NT2/D1 (cell line): ENCODE measurements at regions not wholly inside any gene's neighbourhood (a gene's known extent, or its start where the extent isn't known, plus 50 kb on each side); places are given as distances from the start of the nearest gene placed in this dataset.

Source experiments
- DNase-seq: peaks from one replicate; pipeline ENCODE4 v3.0.0-alpha.2; 2011; ENCODE audit warnings: low read depth, low spot score
- H3K27me3 ChIP-seq: 2 replicates; pipeline ENCODE4 v1.6.0; 2011; ENCODE audit warnings: mild to moderate bottlenecking; ENCODE audit not compliant: insufficient read length, insufficient read depth
- H3K36me3 ChIP-seq: 2 replicates; pipeline ENCODE4 v1.6.1; 2011; ENCODE audit warnings: mild to moderate bottlenecking, low read length, mixed read lengths; ENCODE audit not compliant: insufficient read depth, insufficient read length
- H3K4me1 ChIP-seq: 2 replicates; pipeline ENCODE4 v1.5.1; 2011; ENCODE audit not compliant: insufficient read depth, insufficient read length
- H3K4me3 ChIP-seq: 2 replicates; pipeline ENCODE4 v1.5.1; 2011; ENCODE audit warnings: low read depth; ENCODE audit not compliant: insufficient read length
- H3K9ac ChIP-seq: 2 replicates; pipeline ENCODE4 v1.6.0; 2011; ENCODE audit warnings: low read depth; ENCODE audit not compliant: insufficient read length
- H3K9me3 ChIP-seq: 2 replicates; pipeline ENCODE4 v1.5.1; 2011; ENCODE audit warnings: mild to moderate bottlenecking, low read length; ENCODE audit not compliant: insufficient read depth
- SUZ12 ChIP-seq: IDR thresholded peaks from 2 replicates; pipeline ENCODE4 v1.6.1; 2011; ENCODE audit not compliant: insufficient read length, insufficient read depth; ENCODE audit errors: extremely low read depth
- YY1 ChIP-seq: IDR thresholded peaks from 2 replicates; pipeline ENCODE4 v1.6.1; 2011; ENCODE audit not compliant: insufficient read length, insufficient read depth
- ZNF274 ChIP-seq: IDR thresholded peaks from 2 replicates; pipeline ENCODE4 v1.6.1; 2011; ENCODE audit warnings: mild to moderate bottlenecking, low read depth, low read length

DNA sequence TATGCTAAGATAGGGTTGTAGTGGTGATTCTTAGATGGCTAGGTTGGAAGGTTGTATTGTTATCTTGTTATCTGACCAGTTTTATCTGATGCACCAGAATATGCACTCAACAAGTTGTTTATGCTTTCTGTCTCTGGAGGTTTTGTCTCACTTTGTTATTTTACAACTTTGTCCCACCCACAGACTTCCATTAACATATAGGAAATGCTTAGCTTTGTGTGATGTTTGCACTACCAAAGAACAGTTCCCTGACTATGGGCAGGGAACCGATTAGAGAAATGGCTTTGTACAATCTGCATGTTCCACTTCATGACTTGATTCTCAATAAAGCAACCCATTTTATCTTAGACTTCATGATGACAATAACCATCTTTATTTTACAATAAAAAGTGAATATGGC is 160.6 kb upstream of the CDH20 start:
- no peaks in the 10 kb centered on the region for H3K4me1 ChIP-seq
- no peaks in the 10 kb centered on the region for H3K36me3 ChIP-seq
- H3K9me3 ChIP-seq = no peaks in the 10 kb centered on the region; the same call in 1 of the 2 replicates
- no peak for TF ChIP-seq SUZ12
- TF ChIP-seq ZNF274 = no peak
- TF ChIP-seq YY1 = no peak
- DNase-seq = no peak
- H3K9ac ChIP-seq = no peak overlapping the region
- H3K27me3 ChIP-seq = no peaks in the 10 kb centered on the region
- no peak overlapping the region for H3K4me3 ChIP-seq

DNA sequence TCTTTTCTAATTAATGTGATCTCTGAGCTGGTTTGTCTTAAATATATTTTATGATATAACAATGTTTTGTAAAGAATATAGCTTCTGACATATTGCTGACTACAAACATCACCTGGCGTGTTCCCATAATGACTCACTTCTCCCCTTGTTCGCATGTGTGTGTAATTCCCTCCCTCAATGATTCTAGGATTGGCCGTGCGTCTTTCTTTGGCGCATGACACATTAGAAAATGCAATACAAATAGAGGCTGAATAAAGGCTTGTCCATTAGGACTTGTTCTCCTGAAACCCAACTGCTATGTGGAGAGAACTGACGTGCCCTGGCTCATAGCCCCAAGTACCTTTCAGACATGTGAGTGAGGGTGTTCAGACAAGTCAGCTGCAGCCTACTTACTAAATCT is 159.7 kb upstream of the CDH20 start:
- no peaks in the 10 kb centered on the region for H3K36me3 ChIP-seq
- DNase-seq = no peak
- no peaks in the 10 kb centered on the region for H3K27me3 ChIP-seq

DNA sequence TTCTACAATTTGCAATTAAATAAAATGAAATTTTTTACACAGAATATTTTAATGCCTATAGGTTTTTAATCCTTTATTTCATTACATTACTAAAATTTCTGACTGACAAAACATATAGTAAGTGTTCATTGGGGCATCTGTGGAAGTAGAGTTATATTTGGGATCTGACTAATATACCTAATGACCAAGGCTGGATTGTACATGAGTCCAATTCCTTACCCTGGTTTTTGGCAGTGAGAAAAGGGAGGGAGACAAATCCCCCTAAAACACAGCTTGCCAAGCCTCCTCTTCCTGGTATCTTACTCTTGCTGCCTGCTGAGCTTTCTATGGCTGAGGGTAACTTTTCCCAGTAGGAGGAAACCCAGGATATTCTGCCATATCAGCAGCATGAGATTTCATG is 149.4 kb upstream of the CDH20 start:
- Histone ChIP-seq H3K9me3 (no peaks in the 10 kb centered on the region), H3K9ac (no peak overlapping the region), H3K4me1 (no peaks in the 10 kb centered on the region), H3K36me3 (no peaks in the 10 kb centered on the region), H3K4me3 (no peak overlapping the region), H3K27me3 (no peaks in the 10 kb centered on the region)
- TF ChIP-seq ZNF274 (no peak), YY1 (no peak)
- DNase-seq = no peak

More for the DNA sequence above, 159.7 kb upstream of the CDH20 start:
- H3K9me3 ChIP-seq = no peaks in the 10 kb centered on the region; the same call in 1 of the 2 replicates
- no peak for TF ChIP-seq ZNF274
- TF ChIP-seq YY1 = no peak
- H3K4me1 ChIP-seq = no peaks in the 10 kb centered on the region
- no peak overlapping the region for H3K4me3 ChIP-seq
- H3K9ac ChIP-seq = no peak overlapping the region

DNA sequence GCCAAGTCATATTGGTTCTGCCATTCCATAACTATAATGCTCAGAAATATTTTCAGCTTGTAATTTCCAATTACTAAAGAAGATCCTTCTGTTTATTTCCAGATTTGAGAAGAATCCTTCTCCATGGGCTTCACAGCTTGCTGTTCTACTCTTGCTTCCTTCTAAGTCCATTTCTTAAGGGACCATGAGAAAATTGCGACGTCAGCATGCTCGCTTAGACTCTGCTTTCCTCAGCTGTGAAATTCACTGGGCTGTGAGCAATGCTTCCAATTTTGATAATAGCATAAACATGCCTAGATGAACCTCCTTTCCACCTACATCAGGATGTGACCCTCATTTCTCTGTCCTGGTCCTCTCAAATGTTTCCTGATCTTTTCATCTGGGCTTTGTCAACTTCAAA is 145.3 kb upstream of the CDH20 start:
- TF ChIP-seq ZNF274 (no peak), SUZ12 (no peak), YY1 (no peak)
- no peaks in the 10 kb centered on the region for H3K27me3 ChIP-seq
- no peak overlapping the region for H3K9ac ChIP-seq
- H3K36me3 ChIP-seq = no peaks in the 10 kb centered on the region
- H3K4me1 ChIP-seq = no peaks in the 10 kb centered on the region
- H3K4me3 ChIP-seq = no peak overlapping the region
- H3K9me3 ChIP-seq = no peaks in the 10 kb centered on the region
- DNase-seq = no peak

DNA sequence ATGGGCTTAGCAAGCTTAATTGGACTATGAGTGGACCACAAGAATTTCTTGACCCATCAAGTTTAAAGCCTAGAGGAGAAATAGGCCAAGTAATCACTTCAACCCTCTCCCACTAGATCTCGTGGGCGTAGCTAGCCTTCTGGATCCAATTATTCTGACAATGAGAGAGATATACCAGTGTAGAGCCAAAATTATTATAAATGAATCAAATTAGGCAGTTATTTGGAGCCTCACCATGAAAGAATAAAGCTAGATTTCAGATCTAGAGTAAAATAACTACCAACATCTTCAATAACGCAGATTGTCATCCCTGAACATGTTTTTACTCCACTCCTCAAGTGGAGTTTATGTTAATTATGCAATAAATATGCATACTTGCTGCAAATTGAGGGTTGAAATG is 143.9 kb upstream of the CDH20 start:
- H3K4me3 ChIP-seq = no peak overlapping the region
- H3K4me1 ChIP-seq = no peaks in the 10 kb centered on the region
- H3K9ac ChIP-seq = no peak overlapping the region
- no peaks in the 10 kb centered on the region for H3K9me3 ChIP-seq
- DNase-seq = no peak
- H3K27me3 ChIP-seq = no peaks in the 10 kb centered on the region
- TF ChIP-seq YY1 = no peak
- TF ChIP-seq ZNF274 = no peak
- no peak for TF ChIP-seq SUZ12
- H3K36me3 ChIP-seq = no peaks in the 10 kb centered on the region

DNA sequence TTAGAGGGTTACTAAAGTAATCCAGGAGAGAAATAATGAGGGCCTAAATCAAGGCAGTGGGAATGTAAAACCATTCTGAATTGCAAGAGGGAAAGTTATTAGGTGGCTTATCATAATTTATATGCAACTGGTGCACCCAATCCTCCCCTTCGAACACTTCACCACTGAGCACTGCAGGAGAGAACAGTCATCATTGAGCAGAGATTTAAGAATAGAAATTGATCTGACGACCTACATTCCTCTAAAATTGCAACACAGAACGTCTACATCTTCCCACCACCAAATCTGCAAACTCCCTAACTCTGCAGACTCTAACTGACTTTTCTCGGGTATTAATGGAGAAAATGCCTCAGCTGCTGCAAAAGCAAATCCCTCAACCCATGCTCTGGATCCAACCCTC is 138.5 kb upstream of the CDH20 start:
- H3K9ac ChIP-seq = no peak overlapping the region
- no peaks in the 10 kb centered on the region for H3K36me3 ChIP-seq
- no peaks in the 10 kb centered on the region for H3K9me3 ChIP-seq
- H3K4me1 ChIP-seq = no peaks in the 10 kb centered on the region
- no peak overlapping the region for H3K4me3 ChIP-seq
- H3K27me3 ChIP-seq = no peaks in the 10 kb centered on the region
- TF ChIP-seq SUZ12 = no peak
- no peak for TF ChIP-seq ZNF274
- TF ChIP-seq YY1 = no peak
- DNase-seq = no peak

DNA sequence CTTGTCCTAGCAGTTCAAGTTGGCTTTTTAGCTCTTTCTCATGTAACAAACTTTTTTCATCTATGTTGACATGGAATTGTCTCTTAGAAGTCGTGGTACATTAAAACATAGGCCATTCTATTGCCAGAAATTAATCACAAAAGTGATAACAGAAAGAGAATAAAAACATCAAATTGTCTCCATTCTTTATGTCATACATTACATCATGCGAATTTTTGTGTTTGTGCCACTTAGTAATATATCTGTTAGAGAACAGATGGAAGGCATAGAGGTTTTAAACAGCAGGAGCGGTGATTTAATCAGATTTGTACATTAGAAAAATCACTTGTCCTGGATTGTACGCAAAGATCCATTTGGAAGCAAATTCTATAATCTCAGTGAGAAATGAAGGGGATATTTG is 136.5 kb upstream of the CDH20 start:
- TF ChIP-seq SUZ12 = no peak
- TF ChIP-seq YY1 = no peak
- TF ChIP-seq ZNF274 = no peak
- Histone ChIP-seq H3K36me3 (no peaks in the 10 kb centered on the region), H3K27me3 (no peaks in the 10 kb centered on the region), H3K4me1 (no peaks in the 10 kb centered on the region), H3K4me3 (no peak overlapping the region), H3K9ac (no peak overlapping the region), H3K9me3 (no peaks in the 10 kb centered on the region)
- no peak for DNase-seq

DNA sequence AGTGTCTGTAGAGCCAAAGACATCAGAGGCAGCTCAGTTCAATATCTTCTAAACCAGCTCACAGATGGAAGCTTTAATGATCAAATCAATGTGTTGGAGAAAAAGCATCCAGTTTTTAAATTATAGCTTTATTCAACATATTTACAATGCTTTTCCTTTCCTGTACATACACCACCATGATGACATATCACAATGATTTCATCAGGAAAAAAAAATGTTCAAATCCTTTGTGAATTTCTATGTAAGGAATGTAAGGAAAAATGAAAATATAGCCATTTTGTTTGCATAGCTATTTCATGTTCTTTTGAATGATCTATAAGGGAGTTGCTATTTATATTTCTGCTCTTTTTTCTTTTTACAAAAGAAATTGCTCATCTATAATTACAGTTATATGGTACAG is 134.7 kb upstream of the CDH20 start:
- no peaks in the 10 kb centered on the region for H3K4me1 ChIP-seq
- DNase-seq = no peak
- H3K4me3 ChIP-seq = no peak overlapping the region
- no peak overlapping the region for H3K9ac ChIP-seq
- TF ChIP-seq ZNF274 (no peak), YY1 (no peak), SUZ12 (no peak)
- H3K9me3 ChIP-seq = no peaks in the 10 kb centered on the region
- H3K36me3 ChIP-seq = no peaks in the 10 kb centered on the region
- no peaks in the 10 kb centered on the region for H3K27me3 ChIP-seq
